ENCODE measurements at regions not wholly inside any gene's neighbourhood (a gene's known extent, or its start where the extent isn't known, plus 50 kb on each side); places are given as distances from the start of the nearest gene placed in this dataset.

- no peak for TF ChIP-seq TOX (CRISPR knock-in tag; IDR thresholded peaks at IDR 0.05; ENCODE audit: borderline replicate concordance)
- ATAC-seq = no peak
Observed at GRCh38 chr15:34684351-34684750, 70.4 kb downstream of the GJD2 start.

GRCh38 chr15:34682674-34683073 lies 72.1 kb downstream of the GJD2 start:
- no peak for ATAC-seq
- no peak for TF ChIP-seq POU6F1 (CRISPR knock-in tag; IDR thresholded peaks at IDR 0.05; ENCODE audit: borderline replicate concordance, low read depth)
- no peak for TF ChIP-seq PPARA (CRISPR knock-in tag; IDR thresholded peaks at IDR 0.05; ENCODE audit: borderline replicate concordance)
- no peak for TF ChIP-seq CSRNP3 (CRISPR knock-in tag; IDR thresholded peaks at IDR 0.05)
- TF ChIP-seq OSR1 (CRISPR knock-in tag; IDR thresholded peaks at IDR 0.05) = no peak
- no peak for TF ChIP-seq ESRRG (CRISPR knock-in tag; IDR thresholded peaks at IDR 0.05)

- TF ChIP-seq ZNF8 (CRISPR knock-in tag; IDR thresholded peaks at IDR 0.05) = no peak
- TF ChIP-seq GLIS3 (CRISPR knock-in tag; IDR thresholded peaks at IDR 0.05) = no peak
- TF ChIP-seq BACH2 (CRISPR knock-in tag; IDR thresholded peaks at IDR 0.05; ENCODE audit: borderline replicate concordance) = no peak
- no peak for TF ChIP-seq ZC3H10 (CRISPR knock-in tag; IDR thresholded peaks at IDR 0.05)
- TF ChIP-seq ESRRG (CRISPR knock-in tag; IDR thresholded peaks at IDR 0.05) = no peak
- no peak for TF ChIP-seq CSDC2 (CRISPR knock-in tag; IDR thresholded peaks at IDR 0.05)
- no peak for TF ChIP-seq ZNF70 (CRISPR knock-in tag; IDR thresholded peaks at IDR 0.05)
- TF ChIP-seq POU6F1 (CRISPR knock-in tag; IDR thresholded peaks at IDR 0.05; ENCODE audit: borderline replicate concordance, low read depth) = no peak
- no peak for TF ChIP-seq PPARA (CRISPR knock-in tag; IDR thresholded peaks at IDR 0.05; ENCODE audit: borderline replicate concordance)
- TF ChIP-seq ZNF565 (CRISPR knock-in tag; conservative IDR thresholded peaks at IDR 0.05; ENCODE audit: low read depth) = no peak
- no peak for TF ChIP-seq TOX (CRISPR knock-in tag; IDR thresholded peaks at IDR 0.05; ENCODE audit: borderline replicate concordance)
- TF ChIP-seq ISL1 (CRISPR knock-in tag; IDR thresholded peaks at IDR 0.05) = no peak
- TF ChIP-seq SNAI2 (CRISPR knock-in tag; IDR thresholded peaks at IDR 0.05) = no peak
- no peak for TF ChIP-seq ZFP3 (CRISPR knock-in tag; IDR thresholded peaks at IDR 0.05)
- no peak for TF ChIP-seq TSHZ2 (CRISPR knock-in tag; IDR thresholded peaks at IDR 0.05)
- TF ChIP-seq TCF4 (CRISPR knock-in tag; IDR thresholded peaks at IDR 0.05; ENCODE audit: borderline replicate concordance) = no peak
- TF ChIP-seq PATZ1 (CRISPR knock-in tag; IDR thresholded peaks at IDR 0.05; ENCODE audit: borderline replicate concordance) = no peak
- TF ChIP-seq CSRNP3 (CRISPR knock-in tag; IDR thresholded peaks at IDR 0.05) = no peak
- ATAC-seq = no peak
Observed at GRCh38 chr15:34679291-34679690, 75.5 kb downstream of the GJD2 start.

Data from SK-N-SH treated with all-trans-retinoic acid at 6 μM for 48 hours (cell line).